ENCODE measurements at regions not wholly inside any gene's neighbourhood (a gene's known extent, or its start where the extent isn't known, plus 50 kb on each side); places are given as distances from the start of the nearest gene placed in this dataset.
A peak's percentile ranks its signal among the peaks of the same experiment; 100 is the strongest.
"Not testable (repeated sequence)": the region's sequence is repeated elsewhere in the genome, so short reads cannot be mapped to it uniquely, and the experiment has no call there.

- DNase-seq (ENCODE audit: low spot score in 2 of 2): no peak
- FAIRE-seq: no peak
Observed at GRCh38 chr12:95358111-95359083, 115.6 kb upstream of the METAP2 start.

- FAIRE-seq (no peak), DNase-seq (ENCODE audit: low spot score in 2 of 2) (no peak)
Observed at GRCh38 chr12:95365912-95366311, 108.0 kb upstream of the METAP2 start.

- DNase-seq (ENCODE audit: low spot score in 2 of 2) (no peak), FAIRE-seq (no peak)
Observed at GRCh38 chr12:95368931-95369330, 105.0 kb upstream of the METAP2 start.

DNA sequence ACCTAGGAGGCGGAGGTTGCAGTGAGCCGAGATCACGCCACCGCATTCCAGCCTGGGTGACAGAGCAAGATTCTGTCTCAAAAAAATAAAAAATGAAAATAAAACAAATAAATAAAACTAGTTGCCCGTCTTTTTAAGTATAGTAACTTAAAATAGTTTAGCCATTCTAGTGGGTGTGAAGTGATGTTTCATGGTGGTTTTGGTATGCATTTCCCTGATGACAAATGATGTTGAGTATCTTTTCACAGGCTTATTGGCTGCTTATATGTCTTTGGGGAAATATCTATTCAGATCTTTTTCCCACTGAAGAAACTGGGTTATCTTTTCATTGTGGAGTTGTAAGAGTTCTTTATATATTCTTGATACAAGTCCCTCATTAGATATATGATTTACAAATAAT is 102.4 kb upstream of the METAP2 start:
- DNase-seq (ENCODE audit: low spot score in 2 of 2): no peak
- FAIRE-seq: no peak

DNA sequence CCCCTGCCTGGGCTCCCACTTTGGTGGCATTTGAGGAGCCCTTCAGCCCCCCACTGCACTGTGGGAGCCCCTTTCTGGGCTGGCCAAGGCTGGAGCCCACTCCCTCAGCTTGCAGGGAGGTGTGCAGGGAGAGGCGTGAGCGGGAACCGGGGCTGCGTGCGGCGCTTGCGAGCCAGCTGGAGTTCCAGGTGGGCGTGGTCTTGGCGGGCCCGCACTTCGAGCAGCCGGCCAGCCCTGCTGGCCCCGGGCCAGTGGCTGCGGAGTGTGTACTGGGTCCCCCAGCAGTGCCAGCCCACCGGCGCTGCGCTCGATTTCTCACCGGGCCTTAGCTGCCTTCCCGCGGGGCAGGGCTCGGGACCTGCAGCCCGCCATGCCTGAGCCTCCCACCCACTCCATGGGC is 94.5 kb upstream of the METAP2 start:
- not testable (repeated sequence) for DNase-seq (ENCODE audit: low spot score in 2 of 2); FAIRE-seq

DNA sequence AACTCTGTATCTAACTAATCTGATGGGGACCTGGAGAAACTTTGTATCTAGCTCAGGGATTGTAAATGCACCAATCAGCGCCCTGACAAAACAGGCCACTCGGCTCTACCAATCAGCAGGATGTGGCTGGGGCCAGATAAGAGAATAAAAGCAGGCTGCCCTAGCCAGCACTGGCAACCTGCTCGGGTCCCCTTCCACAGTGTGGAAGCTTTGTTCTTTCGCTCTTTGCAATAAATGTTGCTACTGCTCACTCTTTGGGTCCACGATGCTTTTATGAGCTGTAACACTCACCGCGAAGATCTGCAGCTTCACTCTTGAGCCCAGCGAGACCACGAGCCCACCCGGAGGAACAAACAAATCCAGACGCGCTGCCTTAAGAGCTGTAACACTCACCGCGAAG is 93.6 kb upstream of the METAP2 start:
- not testable (repeated sequence) for FAIRE-seq; DNase-seq (ENCODE audit: low spot score in 2 of 2)

DNA sequence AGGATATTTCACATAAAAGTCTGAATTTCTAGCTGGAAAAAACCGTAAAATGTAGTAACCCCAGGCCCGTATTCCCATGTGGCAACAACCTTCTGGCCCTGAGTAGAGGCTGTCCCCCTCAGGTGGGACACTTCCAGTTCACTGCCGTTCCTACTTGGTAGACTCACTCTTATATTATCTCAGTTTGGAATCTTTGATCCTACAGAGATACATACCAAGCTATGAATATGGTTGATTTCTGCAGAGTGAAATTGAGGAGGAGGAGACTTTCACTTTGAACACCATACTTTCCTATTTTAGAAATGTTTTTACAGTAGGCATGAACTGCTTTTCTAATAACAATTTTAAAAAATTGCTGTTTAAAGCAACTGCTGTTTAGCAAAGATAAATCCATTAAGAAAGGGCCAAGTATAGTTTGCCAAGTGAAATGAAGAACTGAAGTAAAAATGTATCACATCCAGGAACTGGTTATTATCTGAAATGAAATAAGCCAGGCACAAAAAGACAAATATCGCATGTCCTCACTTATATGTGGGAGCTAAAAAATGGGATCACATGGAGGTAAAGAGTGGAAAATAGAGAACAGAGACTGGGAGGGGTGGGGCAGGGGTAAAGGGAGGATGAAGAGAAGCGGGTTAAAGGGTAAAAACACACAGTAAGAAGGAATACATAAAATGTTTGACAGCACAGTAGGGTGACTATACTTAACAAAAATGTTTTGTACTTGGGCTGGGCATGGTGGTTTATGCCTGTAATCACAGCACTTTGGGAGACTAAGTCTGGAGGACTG is 92.8 kb upstream of the METAP2 start:
- FAIRE-seq (no peak), DNase-seq (ENCODE audit: low spot score in 2 of 2) (no peak)

- FAIRE-seq; DNase-seq (ENCODE audit: low spot score in 2 of 2): not testable (repeated sequence)
Observed at GRCh38 chr12:95383920-95384319, 90.0 kb upstream of the METAP2 start.

DNA sequence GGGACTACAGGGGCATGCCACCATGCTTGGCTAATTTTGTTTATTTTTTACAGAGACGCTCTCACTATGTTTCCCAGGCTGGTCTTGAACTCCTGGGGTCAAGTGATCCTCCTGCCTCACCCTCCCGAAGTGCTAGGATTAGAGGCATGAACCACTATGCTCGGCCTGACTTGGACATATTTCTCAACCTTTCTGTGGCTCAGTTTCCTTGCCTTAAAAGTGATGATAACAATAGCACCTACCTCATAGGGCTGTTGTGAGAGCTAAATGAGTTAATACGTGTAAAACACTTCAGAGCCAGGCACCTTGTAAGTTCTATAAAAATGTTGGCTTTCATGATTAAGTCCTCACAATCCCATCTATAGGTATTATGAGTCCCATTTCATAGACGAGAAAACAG is 89.2 kb upstream of the METAP2 start:
- no peak for DNase-seq (ENCODE audit: low spot score in 2 of 2)
- no peak for FAIRE-seq

DNA sequence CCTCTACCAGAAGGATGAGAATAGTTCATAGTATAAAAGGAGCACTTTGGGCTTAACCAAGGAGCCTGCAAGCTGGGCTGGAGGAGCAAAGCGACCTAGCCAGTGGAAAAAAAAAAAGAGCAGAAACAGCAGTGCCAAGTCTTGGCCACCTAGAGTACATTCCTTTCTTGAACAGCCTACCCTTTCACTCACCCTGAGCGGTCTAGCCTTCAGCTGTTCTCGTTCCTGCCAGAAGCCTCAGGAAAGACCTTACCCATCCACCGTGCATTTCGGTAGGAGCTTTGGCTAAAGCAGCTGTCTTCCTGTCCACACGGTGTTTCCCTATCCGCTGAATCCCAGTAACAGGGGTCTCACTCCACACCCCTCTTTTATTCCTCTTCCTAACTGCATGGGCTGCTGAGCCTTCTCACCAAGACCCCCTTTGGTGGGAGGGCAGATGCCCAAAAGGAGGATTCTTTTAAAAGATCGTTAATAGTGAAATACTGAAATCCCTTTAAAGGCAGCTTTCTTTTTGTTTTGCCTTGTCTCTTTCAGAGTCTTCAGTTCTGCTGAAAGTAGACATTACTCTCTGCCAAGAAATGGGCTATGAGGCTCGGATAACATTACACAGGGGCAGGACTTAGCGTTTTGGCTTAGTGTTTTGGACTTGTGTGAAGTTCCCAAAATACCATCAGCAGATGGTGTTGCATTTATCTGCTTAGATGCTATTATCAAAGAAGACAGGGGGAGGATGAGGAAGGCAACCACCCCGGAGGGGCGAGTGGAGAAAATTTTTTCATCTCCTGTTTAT is 88.5 kb upstream of the METAP2 start:
- peak in 1 of 2 donors; percentile 14 for DNase-seq (ENCODE audit: low spot score in 2 of 2)
- no peak for FAIRE-seq

- DNase-seq (ENCODE audit: low spot score in 2 of 2) (no peak), FAIRE-seq (no peak)
Observed at GRCh38 chr12:95386051-95386450, 87.9 kb upstream of the METAP2 start.

DNA sequence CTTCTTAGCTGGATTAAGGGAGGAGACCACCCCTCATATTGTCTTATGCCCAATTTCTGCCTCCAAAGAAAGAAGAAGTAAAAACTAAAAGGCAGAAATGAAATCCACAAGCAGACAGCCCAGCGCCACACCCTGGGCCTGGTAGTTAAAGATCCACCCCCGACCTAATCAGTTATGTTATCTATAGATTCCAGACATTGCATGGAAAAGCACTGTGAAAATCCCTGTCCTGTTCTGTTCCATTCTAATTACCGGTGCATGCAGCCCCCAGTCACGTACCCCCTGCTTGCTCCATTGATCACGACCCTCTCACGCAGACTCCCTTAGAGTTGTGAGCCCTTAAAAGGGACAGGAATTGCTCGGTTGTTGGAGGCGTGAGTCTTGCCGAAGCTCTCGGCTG is 85.7 kb upstream of the METAP2 start:
- FAIRE-seq; DNase-seq (ENCODE audit: low spot score in 2 of 2): not testable (repeated sequence)

GRCh38 chr12:95390192-95390591 is 83.8 kb upstream of the METAP2 start:
- FAIRE-seq: no peak
- no peak for DNase-seq (ENCODE audit: low spot score in 2 of 2)

GRCh38 chr12:95390932-95391331 is 83.0 kb upstream of the METAP2 start:
- FAIRE-seq: no peak
- DNase-seq (ENCODE audit: low spot score in 2 of 2): no peak

- no peak for DNase-seq (ENCODE audit: low spot score in 2 of 2)
- no peak for FAIRE-seq
Observed at GRCh38 chr12:95393191-95393790, 80.7 kb upstream of the METAP2 start.

DNA sequence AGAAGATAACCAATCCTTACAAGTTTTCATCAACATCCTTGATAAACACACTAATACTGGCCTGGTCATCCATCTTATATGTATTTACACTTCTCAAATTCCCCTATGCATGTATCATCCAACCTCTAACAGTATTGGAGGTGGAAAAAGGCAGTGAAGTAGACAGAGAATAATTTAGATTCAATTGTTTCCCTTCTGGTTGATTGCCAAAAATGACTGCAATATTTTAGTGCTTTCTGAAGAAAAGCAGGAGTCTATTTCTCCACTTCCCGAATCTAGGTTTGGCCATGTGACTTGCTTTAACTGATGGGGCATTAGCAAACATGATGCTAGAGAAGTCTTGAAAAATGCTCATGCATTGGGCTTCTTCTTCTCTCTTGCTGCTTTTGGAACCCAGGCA is 78.3 kb upstream of the METAP2 start:
- DNase-seq (ENCODE audit: low spot score in 2 of 2) (no peak), FAIRE-seq (no peak)

DNA sequence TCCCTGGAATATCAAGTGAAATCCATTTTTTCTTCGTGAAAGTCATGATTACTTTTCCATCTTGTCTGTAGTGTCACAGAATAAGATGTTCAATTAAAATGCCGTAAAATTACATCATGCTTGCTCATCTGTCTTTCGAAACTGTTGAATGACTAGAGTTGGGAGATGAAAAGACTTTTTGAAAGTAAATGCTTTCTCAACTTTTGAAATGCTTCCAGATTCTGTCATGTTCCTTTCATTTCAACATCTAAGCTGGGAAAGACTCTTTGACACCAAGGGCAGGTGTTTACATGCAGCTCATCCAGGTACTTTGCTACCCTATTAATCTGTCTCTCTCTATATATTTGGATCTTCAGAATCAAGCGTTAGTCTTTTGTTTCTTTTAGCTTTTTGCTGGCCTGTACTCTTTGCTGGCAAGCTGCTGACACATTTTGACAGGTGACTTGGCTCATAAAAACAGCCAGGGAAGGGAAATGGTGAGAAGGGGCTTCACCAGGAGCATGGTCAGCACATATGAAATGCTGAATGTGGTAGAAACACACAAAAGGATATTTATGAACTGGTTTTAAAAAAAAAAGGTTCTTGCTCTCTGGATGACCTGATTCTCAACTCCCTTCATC is 77.0 kb upstream of the METAP2 start:
- DNase-seq (ENCODE audit: low spot score in 2 of 2) (no peak), FAIRE-seq (no peak)

GRCh38 chr12:95397571-95397970 is 76.4 kb upstream of the METAP2 start:
- no peak for FAIRE-seq
- DNase-seq (ENCODE audit: low spot score in 2 of 2): no peak

- FAIRE-seq (no peak), DNase-seq (ENCODE audit: low spot score in 2 of 2) (no peak)
Observed at GRCh38 chr12:95402096-95402495, 71.9 kb upstream of the METAP2 start.

GRCh38 chr12:95408201-95408600 is 65.8 kb upstream of the METAP2 start:
- FAIRE-seq (no peak), DNase-seq (ENCODE audit: low spot score in 2 of 2) (no peak)
